Activated CD4-positive, alpha-beta memory T cell treated with anti-CD3 and anti-CD28 coated beads for 36 hours (primary cell): ENCODE measurements at regions not wholly inside any gene's neighbourhood (a gene's known extent, or its start where the extent isn't known, plus 50 kb on each side); places are given as distances from the start of the nearest gene placed in this dataset.

ENCODE experiments used
- CTCF ChIA-PET: fragments of 350-600 bp; sonication (Branson Sonifier 250); formaldehyde crosslinking; loops from one replicate; lab custom pipeline; 2021; ENCODE audit warnings: antibody characterized with exemption, inconsistent platforms; lab: Charles Lee
- POLR2A ChIA-PET: fragments of 350-600 bp; sonication (Branson Sonifier 250); formaldehyde crosslinking; loops from one replicate; lab custom pipeline; 2021; ENCODE audit warnings: antibody characterized with exemption; lab: Charles Lee
- DNase-seq: peaks from one replicate; pipeline ENCODE4 v3.0.0-alpha.2; 2020
- H3K27ac Mint-ChIP-seq: one replicate; pipeline ENCODE4 v1.8.0; 2021; ENCODE audit warnings: mixed read lengths
- H3K27me3 Mint-ChIP-seq: one replicate; pipeline ENCODE4 v1.8.0; 2021; ENCODE audit warnings: mixed read lengths
- H3K36me3 Mint-ChIP-seq: one replicate; pipeline ENCODE4 v1.8.0; 2021; ENCODE audit warnings: mixed read lengths
- H3K4me1 Mint-ChIP-seq: one replicate; pipeline ENCODE4 v1.8.0; 2021; ENCODE audit warnings: low read depth, mixed read lengths
- H3K4me3 Mint-ChIP-seq: one replicate; pipeline ENCODE4 v1.8.0; 2021; ENCODE audit warnings: mild to moderate bottlenecking, mixed read lengths
- H3K9me3 Mint-ChIP-seq: one replicate; pipeline ENCODE4 v1.8.0; 2021; ENCODE audit warnings: mixed read lengths
- intact Hi-C: fragments of 100-400 bp; cut with micrococcal nuclease; formaldehyde crosslinking; loops from one replicate; pipeline ENCODE4 v1.15.1; 2023

DNA sequence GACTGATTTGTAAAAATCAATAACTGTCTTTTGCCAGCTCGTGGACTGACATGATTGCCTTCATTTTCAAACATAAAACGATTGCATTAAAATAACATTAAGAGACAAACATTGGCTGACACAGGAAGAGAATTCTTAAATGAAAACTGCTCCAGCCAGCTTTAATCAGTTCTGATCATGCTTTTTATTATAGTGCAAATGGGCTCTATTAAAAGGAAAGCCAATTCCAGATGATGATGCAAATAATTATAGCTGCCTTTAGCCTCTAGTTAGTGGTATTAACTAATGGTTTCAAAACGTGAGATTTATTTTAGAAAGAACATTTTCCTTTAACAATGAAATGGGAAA, 301.8 kb upstream of the UBE2E3 start:
- H3K4me1 Mint-ChIP-seq, result no peaks in the 10 kb centered on the region
- intact Hi-C loops, result no loop called here
- no peak overlapping the region for H3K4me3 Mint-ChIP-seq
- ChIA-PET POLR2A (no interaction called here), CTCF (no interaction called here)
- no peak overlapping the region for H3K27ac Mint-ChIP-seq
- DNase-seq, result no peak
- no peaks in the 10 kb centered on the region for H3K36me3 Mint-ChIP-seq
- H3K9me3 Mint-ChIP-seq, result no peaks in the 10 kb centered on the region
- peaks cover 6% of the 10 kb centered on the region for H3K27me3 Mint-ChIP-seq

- Mint-ChIP-seq H3K27me3 (peaks cover 6% of the 10 kb centered on the region), H3K9me3 (no peaks in the 10 kb centered on the region), H3K4me1 (no peaks in the 10 kb centered on the region), H3K36me3 (no peaks in the 10 kb centered on the region), H3K27ac (no peak overlapping the region), H3K4me3 (no peak overlapping the region)
- no peak for DNase-seq
- CTCF ChIA-PET, result no interaction called here
- intact Hi-C loops, result no loop called here
- POLR2A ChIA-PET, result no interaction called here
These were observed 302.3 kb upstream of the UBE2E3 start for GRCh38 chr2:180677930-180678624.

- CTCF ChIA-PET, result interaction anchor here (0.6 kb wide), 1 partner anchor 78 kb away, joined by 4 read pairs; no protein-coding TSS in a partner anchor
- POLR2A ChIA-PET, result no interaction called here
- no peak overlapping the region for H3K4me3 Mint-ChIP-seq
These were observed 303.2 kb upstream of the UBE2E3 start for GRCh38 chr2:180677200-180677599.

GRCh38 chr2:180676520-180677025, 303.8 kb upstream of the UBE2E3 start:
- Mint-ChIP-seq H3K4me1 (no peaks in the 10 kb centered on the region), H3K36me3 (no peaks in the 10 kb centered on the region), H3K4me3 (no peak overlapping the region), H3K9me3 (no peaks in the 10 kb centered on the region), H3K27me3 (peaks cover 11% of the 10 kb centered on the region), H3K27ac (no peak overlapping the region)
- POLR2A ChIA-PET, result no interaction called here
- intact Hi-C loops, result no loop called here
- DNase-seq, result no peak
- CTCF ChIA-PET, result interaction anchor here (0.6 kb wide), 1 partner anchor 78 kb away, joined by 4 read pairs; no protein-coding TSS in a partner anchor

More at GRCh38 chr2:180677200-180677599, 303.2 kb upstream of the UBE2E3 start:
- H3K27ac Mint-ChIP-seq, result no peak overlapping the region
- no peaks in the 10 kb centered on the region for H3K4me1 Mint-ChIP-seq
- peaks cover 7% of the 10 kb centered on the region for H3K27me3 Mint-ChIP-seq
- no peaks in the 10 kb centered on the region for H3K36me3 Mint-ChIP-seq
- H3K9me3 Mint-ChIP-seq, result no peaks in the 10 kb centered on the region
- no peak for DNase-seq
- intact Hi-C loops, result no loop called here

- Mint-ChIP-seq H3K27me3 (peaks cover 11% of the 10 kb centered on the region), H3K9me3 (no peaks in the 10 kb centered on the region), H3K36me3 (no peaks in the 10 kb centered on the region), H3K4me3 (no peak overlapping the region), H3K27ac (no peak overlapping the region), H3K4me1 (no peaks in the 10 kb centered on the region)
- DNase-seq, result no peak
- ChIA-PET POLR2A (no interaction called here), CTCF (interaction anchor here (0.5 to 0.6 kb wide), 2 partner anchors 36 to 701 kb away, joined by 3 read pairs; no protein-coding TSS in a partner anchor)
- intact Hi-C loops, result no loop called here
These were observed 305.2 kb upstream of the UBE2E3 start for GRCh38 chr2:180675170-180675569.

DNA sequence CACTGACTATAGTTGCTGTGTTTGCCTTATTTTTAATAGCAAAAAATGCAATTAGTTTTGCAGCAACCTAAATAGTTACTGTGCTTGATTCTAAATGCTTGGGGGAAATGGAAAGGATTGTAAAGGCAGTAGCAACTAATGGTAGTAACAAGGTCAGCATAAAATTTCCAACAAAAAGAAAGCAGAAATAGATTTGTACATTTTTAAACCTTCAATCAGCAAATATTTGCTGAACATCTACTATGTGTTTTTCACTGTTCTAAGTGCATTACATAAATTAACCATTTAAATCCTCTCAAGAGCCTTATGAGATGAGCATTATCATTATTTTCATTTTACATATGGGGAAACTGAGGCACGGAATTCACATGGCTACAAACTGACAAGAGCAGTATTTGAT, 308.0 kb upstream of the UBE2E3 start:
- H3K36me3 Mint-ChIP-seq, result no peaks in the 10 kb centered on the region
- H3K27ac Mint-ChIP-seq, result no peak overlapping the region
- ChIA-PET POLR2A (no interaction called here), CTCF (no interaction called here)
- intact Hi-C loops, result no loop called here
- no peak overlapping the region for H3K4me3 Mint-ChIP-seq
- no peaks in the 10 kb centered on the region for H3K4me1 Mint-ChIP-seq
- DNase-seq, result no peak
- H3K9me3 Mint-ChIP-seq, result no peaks in the 10 kb centered on the region
- H3K27me3 Mint-ChIP-seq, result peaks cover 6% of the 10 kb centered on the region

GRCh38 chr2:180670302-180671003, 310.0 kb upstream of the UBE2E3 start:
- DNase-seq, result no peak
- Mint-ChIP-seq H3K27me3 (peaks cover 5% of the 10 kb centered on the region), H3K9me3 (no peaks in the 10 kb centered on the region), H3K4me1 (no peaks in the 10 kb centered on the region), H3K4me3 (no peak overlapping the region), H3K36me3 (no peaks in the 10 kb centered on the region), H3K27ac (no peak overlapping the region)
- CTCF ChIA-PET, result no interaction called here
- intact Hi-C loops, result no loop called here
- POLR2A ChIA-PET, result no interaction called here

DNA sequence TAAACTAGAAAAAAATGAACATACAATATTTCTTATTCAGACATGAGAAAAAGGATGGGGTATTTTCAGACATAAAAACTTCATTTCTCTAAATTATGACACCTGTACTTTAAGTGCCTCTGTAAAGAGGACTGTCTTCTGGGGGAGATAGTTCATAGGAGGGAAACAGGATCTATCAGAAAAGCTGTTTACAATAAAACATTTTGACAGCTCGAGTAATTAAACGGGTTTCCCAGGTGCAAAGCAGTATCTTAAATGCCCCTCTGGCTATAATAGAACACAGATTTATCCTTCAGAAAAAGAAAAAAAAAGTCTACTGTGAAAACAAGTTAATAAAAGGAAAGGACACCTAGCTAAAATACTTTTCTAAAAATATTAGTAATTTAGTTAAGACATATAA, 311.4 kb upstream of the UBE2E3 start:
- Mint-ChIP-seq H3K27me3 (peaks cover 5% of the 10 kb centered on the region), H3K4me1 (no peaks in the 10 kb centered on the region), H3K27ac (no peak overlapping the region), H3K4me3 (no peak overlapping the region), H3K9me3 (no peaks in the 10 kb centered on the region), H3K36me3 (no peaks in the 10 kb centered on the region)
- CTCF ChIA-PET, result no interaction called here
- DNase-seq, result no peak
- intact Hi-C loops, result no loop called here
- POLR2A ChIA-PET, result no interaction called here

DNA sequence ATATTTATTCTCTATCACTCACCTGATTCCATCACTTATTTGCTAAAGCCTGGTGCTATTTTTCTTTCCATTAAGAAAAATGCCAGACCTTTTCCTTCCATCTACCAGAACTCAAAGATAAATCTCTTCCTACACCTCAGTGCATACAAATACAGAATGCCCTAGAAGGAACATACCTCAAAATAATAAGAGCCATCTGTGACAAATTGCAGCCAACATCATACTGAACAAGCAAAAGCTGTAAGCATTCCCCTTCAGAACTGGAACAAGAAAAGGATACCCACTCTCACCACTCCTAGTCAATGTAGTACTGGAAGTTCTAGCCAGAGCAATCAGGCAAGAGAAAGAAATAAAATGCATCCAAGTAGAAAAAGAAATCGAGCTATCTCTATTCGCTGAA, 315.9 kb upstream of the UBE2E3 start:
- Mint-ChIP-seq H3K9me3 (no peaks in the 10 kb centered on the region), H3K4me3 (no peak overlapping the region), H3K27ac (no peak overlapping the region), H3K27me3 (peaks cover 6% of the 10 kb centered on the region), H3K36me3 (no peaks in the 10 kb centered on the region), H3K4me1 (no peaks in the 10 kb centered on the region)
- intact Hi-C loops, result no loop called here
- POLR2A ChIA-PET, result no interaction called here
- CTCF ChIA-PET, result no interaction called here
- DNase-seq, result no peak

DNA sequence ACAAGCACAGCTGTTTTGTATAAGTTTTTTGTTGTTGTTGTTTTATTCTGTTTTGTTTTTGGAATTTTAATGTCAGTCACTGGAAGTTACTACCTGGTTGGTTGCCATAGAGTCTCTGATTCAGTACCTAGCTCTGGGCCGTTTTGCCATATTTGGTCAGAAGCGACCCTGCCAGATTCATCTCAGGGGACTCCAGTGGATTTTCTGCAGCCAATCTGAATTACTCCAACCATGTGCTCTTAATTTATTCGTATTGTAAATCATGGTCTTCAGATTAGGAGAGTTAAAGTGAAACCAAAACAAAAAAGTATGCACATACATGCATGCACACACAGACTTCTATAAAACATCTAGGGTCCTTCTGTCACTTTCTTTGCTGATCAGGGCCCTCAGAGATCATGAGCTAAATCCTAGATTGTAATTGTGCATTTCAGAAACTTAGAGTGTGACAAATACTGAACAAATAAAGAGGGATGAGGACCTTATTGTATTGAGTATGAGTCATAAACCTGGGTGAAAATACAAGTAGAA, 317.4 kb upstream of the UBE2E3 start:
- Mint-ChIP-seq H3K4me1 (no peaks in the 10 kb centered on the region), H3K27me3 (peaks cover 6% of the 10 kb centered on the region)
- intact Hi-C loops, result no loop called here

GRCh38 chr2:180662521-180662920, 317.9 kb upstream of the UBE2E3 start:
- no peak for DNase-seq
- no peaks in the 10 kb centered on the region for H3K4me1 Mint-ChIP-seq
- CTCF ChIA-PET, result no interaction called here
- H3K27me3 Mint-ChIP-seq, result peaks cover 6% of the 10 kb centered on the region
- H3K9me3 Mint-ChIP-seq, result no peaks in the 10 kb centered on the region
- H3K27ac Mint-ChIP-seq, result no peak overlapping the region
- POLR2A ChIA-PET, result no interaction called here
- H3K4me3 Mint-ChIP-seq, result no peak overlapping the region
- intact Hi-C loops, result no loop called here
- no peaks in the 10 kb centered on the region for H3K36me3 Mint-ChIP-seq

More for the DNA sequence above, 317.4 kb upstream of the UBE2E3 start:
- POLR2A ChIA-PET, result no interaction called here
- no peaks in the 10 kb centered on the region for H3K36me3 Mint-ChIP-seq
- no peak for DNase-seq
- H3K27ac Mint-ChIP-seq, result no peak overlapping the region
- CTCF ChIA-PET, result no interaction called here
- no peak overlapping the region for H3K4me3 Mint-ChIP-seq
- H3K9me3 Mint-ChIP-seq, result no peaks in the 10 kb centered on the region

GRCh38 chr2:180661686-180662030, 318.7 kb upstream of the UBE2E3 start:
- no peak overlapping the region for H3K27ac Mint-ChIP-seq
- H3K9me3 Mint-ChIP-seq, result no peaks in the 10 kb centered on the region
- POLR2A ChIA-PET, result no interaction called here
- H3K4me3 Mint-ChIP-seq, result no peak overlapping the region
- no peaks in the 10 kb centered on the region for H3K4me1 Mint-ChIP-seq
- CTCF ChIA-PET, result interaction anchor here (0.5 kb wide), 1 partner anchor 191 kb away, joined by 6 read pairs; no protein-coding TSS in a partner anchor
- peaks cover 6% of the 10 kb centered on the region for H3K27me3 Mint-ChIP-seq
- H3K36me3 Mint-ChIP-seq, result no peaks in the 10 kb centered on the region
- DNase-seq, result no peak
- intact Hi-C loops, result no loop called here
